G401.6 (cell line): ENCODE measurements at regions not wholly inside any gene's neighbourhood (a gene's known extent, or its start where the extent isn't known, plus 50 kb on each side); places are given as distances from the start of the nearest gene placed in this dataset.
"Not testable (repeated sequence)": the region's sequence is repeated elsewhere in the genome, so short reads cannot be mapped to it uniquely, and the experiment has no call there.

Experiments
- FAIRE-seq: peaks from 2 replicates; lab custom pipeline; 2012; peaks lifted over from hg19 to GRCh38; lab: Jason Lieb, UNC

DNA sequence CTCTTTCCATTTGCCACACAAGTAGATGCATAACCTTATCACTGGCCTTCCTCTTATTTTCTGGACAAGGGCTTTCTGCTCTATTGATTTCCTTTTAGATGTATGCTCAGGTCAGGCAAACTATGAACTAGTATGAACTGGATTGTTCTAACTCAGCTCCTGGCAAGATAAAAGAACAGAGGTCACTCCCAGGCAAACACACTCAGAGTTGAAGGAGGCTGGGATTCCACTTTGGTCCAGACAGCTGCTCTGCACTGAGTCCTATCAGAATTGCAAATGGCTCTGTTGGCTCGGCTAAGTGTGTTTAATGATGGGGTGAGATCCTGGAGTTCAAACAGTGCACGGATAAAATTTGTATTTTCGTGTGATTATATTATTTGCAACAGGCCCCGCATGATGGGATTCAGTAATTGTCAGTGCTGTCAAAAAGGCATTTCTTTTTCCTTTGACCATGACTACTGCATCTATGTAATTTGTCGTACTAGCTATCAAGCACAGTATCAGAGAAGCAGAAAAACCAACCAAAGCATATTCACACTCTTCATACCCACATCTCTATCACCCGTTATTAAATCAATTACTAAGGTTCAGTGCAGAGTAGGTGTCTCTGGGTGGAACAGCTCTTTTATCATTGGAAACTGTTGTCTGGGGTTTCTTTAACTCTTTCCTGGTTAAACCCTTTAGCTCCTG lies 288.1 kb upstream of the PRKCQ start:
- no peak for FAIRE-seq

DNA sequence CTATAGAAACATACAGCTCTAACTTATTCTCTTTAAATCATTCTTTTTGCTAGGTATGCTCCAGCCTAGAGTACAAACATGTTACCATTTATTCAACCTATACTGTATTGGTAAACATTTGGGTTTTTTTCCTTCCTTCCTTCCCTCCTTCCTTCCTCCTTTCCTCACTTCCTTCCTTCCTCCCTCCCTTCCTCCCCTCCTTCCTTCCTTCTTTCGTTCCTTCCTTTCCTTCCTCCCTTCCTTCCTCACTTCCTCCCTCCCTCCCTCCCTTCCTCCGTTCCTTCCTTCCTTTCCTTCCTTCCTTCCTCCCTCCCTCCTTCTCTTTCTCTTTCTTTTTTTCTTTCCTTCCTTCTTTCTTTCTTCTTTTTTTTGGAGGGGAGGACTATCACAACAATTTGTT lies 286.7 kb upstream of the PRKCQ start:
- no peak for FAIRE-seq

DNA sequence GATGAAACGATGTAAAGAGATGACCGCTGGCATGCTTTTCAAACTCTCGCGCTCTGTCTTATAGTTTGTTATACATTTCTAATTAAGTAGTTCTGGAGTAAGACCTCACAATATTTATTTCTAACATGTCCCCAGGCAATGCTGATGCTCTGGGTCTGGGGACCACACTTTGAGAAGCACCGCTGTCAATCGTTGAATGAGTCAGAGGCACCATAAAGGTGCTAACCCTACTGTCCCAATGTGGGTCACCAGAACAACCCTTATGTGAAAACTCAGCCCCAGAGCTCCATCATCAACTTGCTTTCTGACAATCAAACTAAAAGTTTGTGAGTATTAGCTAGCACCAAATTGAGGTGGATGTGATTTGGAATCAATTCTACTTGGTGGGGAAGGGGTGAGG lies 284.1 kb upstream of the PRKCQ start:
- no peak for FAIRE-seq

DNA sequence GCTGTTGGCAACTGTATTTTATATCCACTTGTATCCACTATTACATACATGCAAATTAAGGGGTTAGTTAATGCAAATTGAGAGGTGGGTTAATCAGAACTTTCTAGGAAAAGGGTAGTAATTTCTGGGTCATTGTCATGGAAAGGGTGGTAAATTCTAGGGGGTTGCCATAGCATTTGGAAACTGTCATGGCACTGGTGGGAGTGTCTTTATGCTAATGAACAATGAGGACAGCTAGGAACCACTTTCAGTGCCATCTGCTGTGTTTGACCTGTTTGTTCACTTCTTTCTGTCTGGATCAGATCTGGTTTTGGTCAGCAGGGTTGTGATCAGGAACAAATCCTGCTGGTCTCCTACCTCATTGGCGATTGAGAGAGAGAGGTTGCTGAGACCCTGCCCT lies 283.3 kb upstream of the PRKCQ start:
- no peak for FAIRE-seq

DNA sequence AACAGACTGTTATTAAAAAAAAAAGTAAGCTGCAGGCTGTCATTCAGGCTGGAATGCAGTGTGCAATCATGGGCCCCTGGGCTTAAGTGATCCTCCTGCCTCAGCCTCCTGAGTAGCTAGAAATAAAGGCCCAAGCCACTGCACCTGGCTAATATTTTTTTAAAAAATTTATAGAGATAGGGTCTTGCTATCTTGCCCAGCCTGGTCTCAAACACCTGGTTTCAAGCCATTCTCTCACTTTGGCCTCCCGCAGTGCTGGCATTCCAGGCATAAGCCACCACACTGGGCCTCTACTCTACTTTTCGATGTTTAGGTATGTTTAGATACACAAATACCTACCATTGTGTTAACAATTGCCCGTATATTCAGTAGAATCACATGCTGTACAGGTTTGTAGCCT lies 270.4 kb upstream of the PRKCQ start:
- FAIRE-seq: no peak

DNA sequence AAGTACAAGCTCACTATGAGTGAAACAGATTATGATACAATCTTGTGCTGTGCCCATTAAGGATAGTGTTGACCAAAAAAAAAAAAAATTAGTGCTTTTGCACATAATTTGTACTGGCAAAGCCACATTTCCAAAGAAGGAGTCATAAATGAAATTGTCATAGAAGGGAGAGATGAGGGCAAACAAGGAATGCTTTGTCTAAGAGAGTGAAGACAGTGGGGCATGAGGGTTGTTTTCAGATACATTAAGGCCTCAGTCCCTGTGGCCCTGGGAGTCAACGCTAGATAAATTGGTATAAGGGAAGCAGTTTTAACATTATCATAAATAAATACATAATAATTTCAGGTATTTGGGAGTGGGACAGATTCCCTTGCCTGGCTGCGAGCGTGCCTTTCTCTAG lies 267.5 kb upstream of the PRKCQ start:
- FAIRE-seq: no peak

DNA sequence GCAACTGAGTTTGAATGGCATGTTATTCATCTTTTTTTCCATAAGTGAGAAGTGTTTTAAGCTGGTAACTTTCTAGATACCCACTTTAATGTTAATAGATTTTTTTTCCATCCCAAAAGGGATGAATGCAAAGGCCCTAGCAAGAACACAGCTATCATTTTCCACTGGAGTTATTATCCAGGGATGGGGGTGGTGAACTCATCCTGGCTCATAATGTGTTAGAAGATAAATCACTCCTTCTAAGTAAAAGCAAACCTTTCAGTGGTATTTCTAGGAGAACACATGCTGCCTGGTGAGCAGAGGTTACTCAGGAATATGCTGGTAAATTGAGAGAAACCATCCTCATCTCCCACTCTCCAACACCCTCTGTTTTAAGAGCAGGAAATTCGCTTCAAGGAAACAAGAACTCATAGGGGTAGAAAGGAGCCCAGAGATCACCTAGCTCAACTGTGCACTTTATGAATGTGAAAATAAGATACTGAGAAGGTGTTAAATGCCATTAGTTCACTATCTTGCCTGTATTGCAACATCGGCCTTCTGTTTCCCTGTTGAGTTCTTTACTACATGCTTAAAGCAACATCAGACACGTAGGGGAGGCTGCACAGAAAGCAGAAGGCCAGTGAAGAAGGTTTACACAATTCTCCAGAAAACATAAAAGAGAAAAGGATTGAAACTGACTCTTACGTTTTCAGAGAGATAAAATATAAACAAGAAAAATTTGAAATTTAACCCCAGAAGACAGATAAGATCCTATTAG lies 264.0 kb upstream of the PRKCQ start:
- no peak for FAIRE-seq

DNA sequence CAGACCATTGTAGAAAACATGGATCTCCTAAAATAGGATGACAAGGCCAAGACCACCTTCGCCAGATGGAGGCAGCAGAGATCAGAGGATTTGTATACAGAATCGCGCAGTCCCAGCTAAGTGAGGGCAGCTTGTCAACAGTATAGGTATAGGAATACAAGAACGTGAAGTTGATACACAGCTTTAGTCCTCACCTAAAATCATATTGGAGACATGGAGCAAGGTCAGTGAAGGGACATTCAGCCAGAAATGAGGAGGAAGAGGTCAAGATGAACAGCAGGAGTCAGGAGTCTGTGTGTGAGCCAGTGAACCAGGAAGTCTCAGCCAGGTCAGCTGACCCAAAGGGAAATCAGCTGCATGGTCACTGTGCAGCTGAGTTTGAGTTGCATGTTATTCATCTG lies 263.4 kb upstream of the PRKCQ start:
- no peak for FAIRE-seq

DNA sequence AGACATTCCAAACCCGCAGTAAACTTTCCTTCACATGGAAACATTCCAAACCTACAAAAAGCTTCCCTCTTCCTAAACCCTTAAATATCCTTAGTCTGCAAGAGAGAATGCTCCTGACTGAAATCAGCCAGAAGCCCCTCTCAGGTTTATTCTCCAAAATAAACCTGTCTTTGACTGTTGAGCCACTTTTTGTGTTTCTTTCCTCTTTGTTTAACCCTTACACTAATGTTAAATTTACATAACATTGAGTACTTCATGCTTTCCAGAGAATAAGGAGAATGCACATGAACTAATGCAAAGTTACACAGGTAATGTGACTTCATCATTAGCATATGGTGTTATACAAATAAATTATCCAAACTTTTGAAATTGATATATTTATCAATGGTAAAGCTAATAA lies 262.6 kb upstream of the PRKCQ start:
- no peak for FAIRE-seq

DNA sequence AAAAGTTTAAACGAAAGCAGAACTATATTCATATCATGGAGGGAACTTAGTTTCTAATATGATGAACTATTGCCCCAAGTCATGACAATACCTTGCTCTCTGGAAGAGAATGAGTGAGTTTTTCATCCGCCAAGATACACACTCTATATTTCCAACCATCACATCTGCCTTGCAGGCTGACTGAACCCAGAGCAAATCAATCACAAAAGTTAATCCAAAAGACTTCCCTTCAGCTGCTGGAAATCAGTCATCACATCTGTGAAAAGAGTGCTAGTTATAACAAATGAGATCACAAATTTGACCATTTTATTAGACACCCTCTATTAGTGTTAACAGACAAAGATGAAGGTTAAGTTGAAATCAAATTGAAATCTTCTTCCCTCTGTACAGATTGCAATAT lies 261.7 kb upstream of the PRKCQ start:
- no peak for FAIRE-seq

DNA sequence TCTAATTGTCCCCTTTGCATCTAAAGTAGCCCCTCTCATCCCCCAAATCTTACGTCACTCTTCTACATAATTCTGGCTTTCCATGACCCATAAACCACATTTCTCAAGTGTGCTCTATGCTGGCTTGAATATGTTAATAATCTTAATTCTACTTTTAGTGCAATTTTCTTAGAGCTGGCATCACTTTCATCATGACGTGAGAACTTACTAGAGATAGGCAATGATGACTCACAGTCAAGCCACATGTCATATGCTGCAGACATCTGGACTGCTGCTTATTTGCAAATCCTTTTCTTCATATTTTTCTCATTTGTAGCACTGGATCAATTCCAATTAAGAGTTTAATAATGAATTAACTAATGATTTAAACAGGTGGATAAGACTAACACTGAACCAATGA lies 260.7 kb upstream of the PRKCQ start:
- no peak for FAIRE-seq

DNA sequence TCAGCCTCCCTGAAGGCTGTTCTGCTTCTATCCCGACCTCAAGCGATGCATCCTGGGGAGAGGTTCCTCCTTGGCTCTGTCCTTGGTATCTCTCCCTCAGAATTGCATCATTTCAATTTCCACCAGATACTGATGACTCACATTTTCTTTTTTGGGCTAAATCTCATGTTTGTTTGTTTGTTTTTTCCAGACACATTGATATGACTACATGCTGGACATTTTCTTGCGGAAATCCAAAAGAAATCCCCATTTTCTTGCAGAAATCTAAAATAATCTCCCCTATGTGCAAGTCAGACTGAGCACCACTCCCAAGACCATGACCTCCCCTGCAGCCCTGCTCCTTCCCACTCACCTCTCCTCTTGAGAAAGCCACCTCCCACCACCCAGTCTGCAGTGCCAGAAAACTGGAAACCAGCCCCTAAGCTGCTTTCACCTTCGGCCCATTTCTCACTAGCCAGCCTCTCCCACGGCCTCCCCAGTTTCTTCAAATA lies 260.2 kb upstream of the PRKCQ start:
- FAIRE-seq: no peak

DNA sequence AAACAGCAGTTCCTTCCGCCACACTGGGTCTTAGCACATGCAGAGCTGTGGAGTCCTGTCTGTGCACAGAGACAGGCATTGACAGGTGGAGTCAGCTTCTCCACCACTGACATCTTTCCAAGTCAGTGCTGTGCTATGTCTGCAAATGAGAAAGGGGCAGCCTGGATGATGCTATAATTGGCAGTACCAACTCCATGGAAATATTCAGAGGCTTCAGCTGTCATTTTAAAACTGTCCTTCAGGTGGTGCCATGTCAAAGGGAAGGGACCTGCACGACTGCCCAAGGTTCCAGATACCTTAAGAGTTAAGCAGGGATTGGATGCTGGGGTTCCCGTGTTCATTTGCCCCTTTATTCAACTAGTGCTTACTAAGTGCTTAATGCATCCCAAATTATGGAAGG lies 258.0 kb upstream of the PRKCQ start:
- FAIRE-seq: no peak

DNA sequence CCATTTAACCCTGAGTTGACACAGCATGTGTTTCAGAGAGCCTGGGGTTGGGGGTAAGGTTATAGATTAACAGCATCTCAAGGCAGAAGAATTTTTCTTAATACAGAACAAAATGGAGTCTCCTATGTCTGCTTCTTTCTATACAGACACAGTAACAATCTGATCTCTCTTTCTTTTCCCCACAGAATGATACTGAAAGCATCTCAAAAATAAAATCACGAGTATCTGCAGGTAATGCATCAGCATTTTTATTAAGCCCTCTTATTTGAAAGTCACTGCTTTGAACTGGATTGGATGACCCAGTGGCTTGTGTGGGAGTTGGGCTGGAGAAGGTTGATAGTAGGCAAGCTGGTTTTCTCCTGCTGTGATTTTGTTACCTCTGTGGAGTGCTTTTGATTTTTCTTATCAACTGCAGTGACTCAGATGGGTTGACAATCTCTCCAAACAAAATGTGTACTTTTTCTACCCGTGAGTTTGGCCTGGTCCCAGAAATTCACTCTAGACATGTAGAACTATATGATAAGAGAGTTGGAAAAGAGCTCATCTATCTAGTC lies 253.5 kb upstream of the PRKCQ start:
- FAIRE-seq: no peak

DNA sequence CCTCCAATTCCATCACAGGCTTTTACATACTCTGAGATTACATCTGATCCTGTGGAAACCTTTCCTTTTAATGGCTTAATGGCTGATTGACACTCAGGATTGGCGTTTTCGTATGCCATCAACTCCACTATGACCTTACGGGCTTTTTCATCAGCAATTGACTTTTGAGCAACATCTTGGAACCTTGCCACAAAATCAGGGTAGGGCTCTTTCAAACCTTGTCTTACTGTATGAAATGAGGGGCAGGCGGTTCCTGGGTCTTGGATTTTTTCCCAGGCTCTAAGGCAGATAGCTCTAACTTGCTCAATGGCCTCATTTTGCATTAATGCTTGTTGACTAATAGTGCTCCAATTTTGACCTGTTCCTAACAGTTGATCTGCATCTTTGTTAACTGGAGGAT lies 250.9 kb upstream of the PRKCQ start:
- FAIRE-seq: not testable (repeated sequence)

DNA sequence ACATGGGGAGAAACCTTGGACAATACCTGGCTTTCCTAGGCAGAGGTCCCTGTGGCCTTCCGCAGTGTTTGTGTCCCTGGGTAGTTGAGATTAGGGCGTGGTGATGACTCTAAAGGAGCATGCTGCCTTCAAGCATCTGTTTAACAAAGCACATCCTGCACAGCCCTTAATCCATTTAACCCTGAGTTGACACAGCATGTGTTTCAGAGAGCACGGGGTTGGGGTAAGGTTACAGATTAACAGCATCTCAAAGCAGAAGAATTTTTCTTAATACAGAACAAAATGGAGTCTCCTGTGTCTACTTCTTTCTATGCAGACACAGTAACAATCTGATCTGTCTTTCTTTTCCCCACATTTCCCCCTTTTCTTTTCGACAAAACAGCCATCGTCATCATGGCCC lies 244.7 kb upstream of the PRKCQ start:
- FAIRE-seq: not testable (repeated sequence)

DNA sequence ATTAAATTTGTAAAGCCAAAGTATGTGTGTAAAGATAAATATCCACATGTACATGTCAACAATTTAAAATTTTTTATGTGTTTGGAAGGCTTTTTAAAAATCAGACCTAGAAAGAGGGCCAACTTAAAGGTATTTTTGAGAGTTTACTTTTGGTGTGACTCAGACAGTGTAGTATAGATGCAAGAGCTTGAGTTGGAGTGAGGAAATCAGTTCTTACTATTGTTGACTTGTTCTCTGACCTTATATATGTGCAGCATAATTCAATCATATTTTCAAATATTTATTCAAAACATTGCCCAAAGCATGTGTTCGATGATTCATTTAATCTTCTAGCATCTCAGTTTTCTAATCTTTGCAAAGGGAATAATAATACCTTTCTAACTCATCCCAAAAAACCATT lies 243.7 kb upstream of the PRKCQ start:
- FAIRE-seq: no peak

DNA sequence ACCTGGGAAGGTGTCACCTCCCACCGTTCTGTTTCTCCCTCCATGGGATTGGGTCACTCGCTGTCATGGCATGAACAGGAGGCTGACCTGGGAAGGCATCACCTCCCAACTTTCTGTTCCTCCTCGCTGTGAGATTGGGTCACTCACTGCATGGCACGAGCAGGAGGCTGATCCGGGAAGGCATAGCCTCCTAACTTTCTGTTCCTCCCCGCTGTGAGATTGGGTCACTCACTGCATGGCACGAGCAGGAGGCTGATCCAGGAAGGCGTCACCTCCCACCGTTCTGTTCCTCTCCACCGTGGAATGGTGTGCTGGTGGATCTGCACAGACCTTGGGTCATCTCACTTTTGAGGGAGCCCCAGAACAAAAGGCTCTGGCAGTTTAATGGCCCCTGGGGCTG lies 239.2 kb upstream of the PRKCQ start:
- FAIRE-seq: no peak

DNA sequence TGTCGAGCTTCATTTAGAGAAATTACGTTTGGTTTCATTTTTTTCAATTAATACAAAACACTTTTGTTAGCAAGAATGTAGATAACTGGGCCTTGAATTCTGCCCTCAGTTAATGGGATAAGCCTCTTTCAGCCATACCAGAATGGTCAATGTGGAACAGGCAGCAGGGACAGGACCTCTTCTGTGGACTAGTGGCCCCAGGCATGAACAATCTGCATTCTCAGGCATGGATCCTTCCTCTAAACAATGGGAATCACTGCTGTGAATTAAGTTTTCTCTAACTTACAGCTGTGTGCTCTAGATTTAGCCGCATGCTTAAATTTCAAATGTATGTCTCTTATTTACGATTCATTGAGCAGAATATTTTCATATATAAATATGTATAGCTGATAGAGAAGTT lies 237.7 kb upstream of the PRKCQ start:
- FAIRE-seq: no peak

DNA sequence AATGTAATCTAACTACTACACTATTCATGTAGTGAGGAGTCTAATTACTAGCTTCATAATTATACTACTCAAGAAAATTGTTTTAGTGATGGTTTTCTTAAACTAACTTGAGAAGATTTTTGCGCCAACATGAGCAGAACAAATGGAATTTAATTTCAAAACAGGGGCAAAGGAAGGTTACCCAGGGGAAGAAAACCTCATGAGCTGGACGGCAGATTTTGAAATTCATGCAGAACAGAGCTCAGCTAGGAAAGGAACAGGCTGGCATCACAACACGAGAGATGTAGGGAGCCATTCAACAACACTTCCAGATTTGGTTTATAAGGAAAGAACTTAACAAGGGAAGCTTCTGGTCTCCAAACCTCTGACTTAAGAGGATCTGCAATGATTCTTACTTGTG lies 235.3 kb upstream of the PRKCQ start:
- no peak for FAIRE-seq

DNA sequence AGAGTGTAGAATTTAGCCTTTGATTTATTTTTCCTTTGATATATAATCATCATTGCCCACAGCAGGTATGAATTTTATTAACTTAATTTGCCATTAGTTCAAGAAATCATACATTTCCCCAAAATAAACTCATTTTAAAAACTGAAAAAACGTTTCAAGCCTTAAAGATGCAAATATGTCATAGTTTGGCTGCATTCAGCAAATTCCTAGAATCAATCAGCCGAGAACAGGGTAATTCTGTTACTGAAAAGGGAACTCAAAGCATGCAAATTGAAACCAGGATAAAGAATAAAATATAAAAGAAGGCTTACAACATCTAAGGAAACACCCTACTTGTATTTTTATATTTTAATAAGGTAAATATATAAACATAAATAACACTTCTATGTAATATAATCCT lies 233.8 kb upstream of the PRKCQ start:
- no peak for FAIRE-seq

DNA sequence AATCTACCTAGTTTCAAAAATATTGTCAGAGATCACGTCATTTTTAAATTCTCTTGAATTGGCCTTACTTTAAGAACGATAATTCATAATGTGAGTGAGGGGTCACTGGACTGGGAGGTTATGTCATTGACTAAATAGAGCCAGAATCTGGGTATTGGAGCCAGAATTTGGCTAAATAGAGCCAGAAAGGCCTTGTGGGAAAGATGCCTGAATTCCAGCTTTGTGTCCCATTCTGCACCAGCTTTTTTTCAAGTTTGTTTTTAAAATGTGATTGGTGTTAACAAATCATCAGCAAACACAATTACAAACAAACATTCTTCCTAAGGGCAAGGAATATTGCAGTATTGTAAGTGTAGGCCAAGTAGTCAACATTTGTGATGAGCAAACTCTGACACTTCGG lies 233.2 kb upstream of the PRKCQ start:
- FAIRE-seq: no peak

DNA sequence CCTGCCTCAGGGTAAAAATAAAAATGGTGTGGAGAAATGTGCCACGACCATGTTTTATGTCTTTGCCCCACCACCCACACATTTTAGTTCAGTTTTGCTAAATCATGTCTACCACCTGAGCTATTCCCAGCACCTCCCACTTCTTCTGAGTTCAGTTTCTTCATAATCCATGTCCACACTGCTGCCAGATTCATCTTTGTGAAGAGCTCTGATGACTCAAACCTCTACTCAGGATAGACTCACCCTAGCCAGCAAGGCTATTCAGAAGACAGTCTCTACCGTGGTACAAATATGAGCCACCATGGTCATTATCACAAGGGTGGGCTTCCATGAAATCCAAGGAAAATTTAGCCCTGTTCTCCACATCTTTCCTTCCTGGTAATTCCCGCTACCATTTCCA lies 231.1 kb upstream of the PRKCQ start:
- FAIRE-seq: no peak

DNA sequence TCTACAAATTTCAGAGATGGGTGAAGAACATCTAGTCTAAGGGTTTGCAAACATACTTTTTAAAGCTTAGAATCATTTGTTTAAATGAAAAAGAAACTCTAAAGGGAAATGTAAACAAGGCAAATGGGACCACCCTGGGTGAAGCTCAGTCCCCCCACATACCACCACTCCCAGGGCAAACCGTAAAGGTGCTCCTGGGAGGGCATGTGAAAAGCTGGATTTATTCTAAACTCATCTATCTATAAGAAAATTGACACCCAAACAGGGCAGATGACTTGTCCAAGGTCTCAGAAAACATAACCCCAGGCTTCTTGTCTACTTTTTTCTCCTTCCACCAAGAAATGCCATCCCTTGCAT lies 223.3 kb upstream of the PRKCQ start:
- no peak for FAIRE-seq
